ENCODE measurements at regions not wholly inside any gene's neighbourhood (a gene's known extent, or its start where the extent isn't known, plus 50 kb on each side); places are given as distances from the start of the nearest gene placed in this dataset.
"Not testable (repeated sequence)": the region's sequence is repeated elsewhere in the genome, so short reads cannot be mapped to it uniquely, and the experiment has no call there.

GRCh38 chr3:90182291-90182976 is 1075.0 kb downstream of the EPHA3 start:
- H3K9me3 ChIP-seq, H3K36me3 ChIP-seq, H3K4me1 ChIP-seq, H3K27me3 ChIP-seq, H3K27ac ChIP-seq: not testable (repeated sequence)
- peak in 1 of 2 donors; percentile 9 for DNase-seq (ENCODE audit: low spot score in 2 of 2)
- WGBS, 2 donors, result 31 to 37% methylated on average over 19 of the region's 19 CpGs
- peak overlapping the region in 2 of 4 donors; percentile 32 to 38 for H3K4me3 ChIP-seq
- TF ChIP-seq CTCF (IDR thresholded peaks at IDR 0.05), result peak; percentile 27 to 49 (median 36)

GRCh38 chr3:90184861-90185260 is 1077.4 kb downstream of the EPHA3 start:
- DNase-seq (ENCODE audit: low spot score in 2 of 2), result no peak
- Histone ChIP-seq H3K4me1 (peaks cover 0 to 3% (median 0%) of the 10 kb centered on the region in 4 donors), H3K9me3 (no peaks in the 10 kb centered on the region), H3K36me3 (no peaks in the 10 kb centered on the region), H3K4me3 (no peak overlapping the region), H3K27ac (no peak overlapping the region), H3K27me3 (no peaks in the 10 kb centered on the region)
- TF ChIP-seq EP300 (IDR thresholded peaks at IDR 0.05) (no peak), CTCF (IDR thresholded peaks at IDR 0.05) (no peak), POLR2A (IDR thresholded peaks at IDR 0.05) (no peak)
- WGBS, 2 donors, result 78 to 79% methylated on average over 4 of the region's 4 CpGs

- H3K27ac ChIP-seq; H3K36me3 ChIP-seq; H3K4me1 ChIP-seq; H3K27me3 ChIP-seq; DNase-seq (ENCODE audit: low spot score in 2 of 2); H3K4me3 ChIP-seq: not testable (repeated sequence)
- peaks cover 0 to 12% (median 0%) of the 10 kb centered on the region in 4 donors for H3K9me3 ChIP-seq
- 95 to 99% methylated on average over 4 of the region's 4 CpGs for WGBS, 2 donors
These were observed 1090.0 kb downstream of the EPHA3 start for GRCh38 chr3:90197383-90197782.

GRCh38 chr3:90202931-90203330 is 1095.5 kb downstream of the EPHA3 start:
- H3K36me3 ChIP-seq; H3K4me1 ChIP-seq; H3K27me3 ChIP-seq; H3K4me3 ChIP-seq; H3K27ac ChIP-seq; H3K9me3 ChIP-seq; DNase-seq (ENCODE audit: low spot score in 2 of 2): not testable (repeated sequence)
- WGBS, 2 donors, result 48 to 58% methylated on average over 2 of the region's 2 CpGs

GRCh38 chr3:90206482-90206881 is 1099.1 kb downstream of the EPHA3 start:
- 65 to 71% methylated on average over 2 of the region's 2 CpGs for WGBS, 2 donors
- H3K27ac ChIP-seq; H3K9me3 ChIP-seq; H3K4me1 ChIP-seq; DNase-seq (ENCODE audit: low spot score in 2 of 2); H3K36me3 ChIP-seq; H3K4me3 ChIP-seq; H3K27me3 ChIP-seq: not testable (repeated sequence)

- not testable (repeated sequence) for DNase-seq (ENCODE audit: low spot score in 2 of 2); H3K27me3 ChIP-seq; H3K36me3 ChIP-seq; H3K4me3 ChIP-seq; H3K27ac ChIP-seq; H3K9me3 ChIP-seq; H3K4me1 ChIP-seq
- WGBS, 2 donors, result 49 to 58% methylated on average over 5 of the region's 5 CpGs
These were observed 1100.1 kb downstream of the EPHA3 start for GRCh38 chr3:90207353-90208097.

GRCh38 chr3:90221900-90222299 is 1114.5 kb downstream of the EPHA3 start:
- peaks cover 0 to 8% (median 0%) of the 10 kb centered on the region in 4 donors for H3K9me3 ChIP-seq
- no peaks in the 10 kb centered on the region for H3K27me3 ChIP-seq
- H3K36me3 ChIP-seq, result no peaks in the 10 kb centered on the region
- H3K27ac ChIP-seq, result no peak overlapping the region
- TF ChIP-seq CTCF (IDR thresholded peaks at IDR 0.05) (no peak), POLR2A (IDR thresholded peaks at IDR 0.05) (no peak), EP300 (IDR thresholded peaks at IDR 0.05) (no peak)
- 42 to 47% methylated on average over 4 of the region's 4 CpGs for WGBS, 2 donors
- no peak for DNase-seq (ENCODE audit: low spot score in 2 of 2)
- no peaks in the 10 kb centered on the region for H3K4me1 ChIP-seq
- no peak overlapping the region for H3K4me3 ChIP-seq
